ENCODE measurements at regions not wholly inside any gene's neighbourhood (a gene's known extent, or its start where the extent isn't known, plus 50 kb on each side); places are given as distances from the start of the nearest gene placed in this dataset.

DNA sequence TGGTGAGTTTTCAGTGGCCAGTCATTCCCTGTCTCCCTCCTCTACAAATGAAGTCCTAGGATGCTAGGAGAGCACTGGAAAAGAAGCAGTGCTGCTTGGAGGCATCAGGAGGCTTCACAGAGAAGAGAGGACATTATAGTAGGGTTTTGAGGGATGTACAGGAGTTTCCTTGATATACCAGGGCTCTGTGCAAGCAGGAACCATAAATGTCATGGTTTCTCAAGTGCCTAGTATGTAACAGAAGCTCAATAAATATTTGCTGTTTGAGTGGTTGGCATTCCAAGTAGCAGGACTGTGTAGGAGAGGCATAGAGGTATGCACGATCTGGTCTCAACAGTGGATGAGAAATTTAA lies 133.5 kb upstream of the WNT4 start:
- H3K9me3 ChIP-seq (ENCODE audit: insufficient read depth, low read depth), result no peaks in the 10 kb centered on the region; the same call in 1 of the 2 replicates
- no peaks in the 10 kb centered on the region for H3K27me3 ChIP-seq (ENCODE audit: insufficient read depth, low read depth)
- H3K79me2 ChIP-seq (ENCODE audit: low read depth), result no peaks in the 10 kb centered on the region
- peaks cover 19% of the 10 kb centered on the region; the same call in 1 of the 2 replicates for H3F3A ChIP-seq (ENCODE audit: insufficient read depth, low read depth)
- intact Hi-C loops (cut with micrococcal nuclease; ENCODE audit: unreplicated experiment), result loop anchor here (10.0 kb wide), 1 partner anchor 138 kb away; no protein-coding TSS in a partner anchor
- CTCF ChIA-PET, result no interaction called here
- no peak overlapping the region for H3K4me3 ChIP-seq
- H4K20me1 ChIP-seq (ENCODE audit: insufficient read depth), result no peaks in the 10 kb centered on the region
- H3K4me2 ChIP-seq, result peak overlapping the region; percentile 74
- TF ChIP-seq EZH2 (IDR thresholded peaks at IDR 0.05; ENCODE audit: low read depth), result no peak
- TF ChIP-seq, protein P1, sequence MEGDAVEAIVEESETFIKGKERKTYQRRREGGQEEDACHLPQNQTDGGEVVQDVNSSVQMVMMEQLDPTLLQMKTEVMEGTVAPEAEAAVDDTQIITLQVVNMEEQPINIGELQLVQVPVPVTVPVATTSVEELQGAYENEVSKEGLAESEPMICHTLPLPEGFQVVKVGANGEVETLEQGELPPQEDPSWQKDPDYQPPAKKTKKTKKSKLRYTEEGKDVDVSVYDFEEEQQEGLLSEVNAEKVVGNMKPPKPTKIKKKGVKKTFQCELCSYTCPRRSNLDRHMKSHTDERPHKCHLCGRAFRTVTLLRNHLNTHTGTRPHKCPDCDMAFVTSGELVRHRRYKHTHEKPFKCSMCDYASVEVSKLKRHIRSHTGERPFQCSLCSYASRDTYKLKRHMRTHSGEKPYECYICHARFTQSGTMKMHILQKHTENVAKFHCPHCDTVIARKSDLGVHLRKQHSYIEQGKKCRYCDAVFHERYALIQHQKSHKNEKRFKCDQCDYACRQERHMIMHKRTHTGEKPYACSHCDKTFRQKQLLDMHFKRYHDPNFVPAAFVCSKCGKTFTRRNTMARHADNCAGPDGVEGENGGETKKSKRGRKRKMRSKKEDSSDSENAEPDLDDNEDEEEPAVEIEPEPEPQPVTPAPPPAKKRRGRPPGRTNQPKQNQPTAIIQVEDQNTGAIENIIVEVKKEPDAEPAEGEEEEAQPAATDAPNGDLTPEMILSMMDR (conservative IDR thresholded peaks at IDR 0.05), result no peak
- POLR2A ChIA-PET (ENCODE audit: unreplicated experiment), result no interaction called here
- no peaks in the 10 kb centered on the region for H3K9me2 ChIP-seq (ENCODE audit: insufficient read depth)
- no TSS peak for BruUV-seq (replicated peaks)
- no peak overlapping the region for H2AFZ ChIP-seq
- H3K4me1 ChIP-seq (replicated peaks; ENCODE audit: insufficient read depth), result peaks cover 41% of the 10 kb centered on the region
- peak overlapping the region; percentile 86; the same call in 1 of the 2 replicates for H3K27ac ChIP-seq
- DNase-seq, result no peak
- H3K36me3 ChIP-seq (ENCODE audit: low read depth), result no peaks in the 10 kb centered on the region

DNA sequence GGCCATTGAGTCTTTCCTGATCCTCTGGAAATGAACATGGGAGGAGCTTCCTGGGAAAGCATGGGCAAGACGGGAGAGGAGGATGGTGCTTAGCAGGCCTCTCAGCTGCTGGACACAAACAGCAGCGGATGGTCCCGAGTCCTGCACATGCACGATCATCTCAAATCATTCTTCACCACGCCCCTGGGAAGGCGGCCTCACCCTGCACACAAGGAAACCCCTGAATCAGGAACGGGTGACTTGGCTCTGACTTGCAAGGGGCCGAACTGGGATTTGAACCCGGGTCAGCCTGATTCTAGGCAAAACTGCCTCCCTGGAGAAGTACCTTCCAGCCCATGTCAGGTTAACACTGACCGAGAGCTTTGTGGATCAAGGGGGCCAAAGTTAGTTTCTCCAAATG lies 134.8 kb upstream of the WNT4 start:
- BruUV-seq (replicated peaks), result no TSS peak
- H3K4me3 ChIP-seq, result no peak overlapping the region
- ChIA-PET POLR2A (ENCODE audit: unreplicated experiment) (no interaction called here), CTCF (no interaction called here)
- no peaks in the 10 kb centered on the region for H3K27me3 ChIP-seq (ENCODE audit: insufficient read depth, low read depth)
- H4K20me1 ChIP-seq (ENCODE audit: insufficient read depth), result no peaks in the 10 kb centered on the region
- H3F3A ChIP-seq (ENCODE audit: insufficient read depth, low read depth), result peaks cover 19% of the 10 kb centered on the region; the same call in 1 of the 2 replicates
- no peak for DNase-seq
- TF ChIP-seq EZH2 (IDR thresholded peaks at IDR 0.05; ENCODE audit: low read depth), result no peak
- TF ChIP-seq, protein P1 (conservative IDR thresholded peaks at IDR 0.05), result no peak
- H3K9me3 ChIP-seq (ENCODE audit: insufficient read depth, low read depth), result no peaks in the 10 kb centered on the region; the same call in 1 of the 2 replicates
- no peaks in the 10 kb centered on the region for H3K79me2 ChIP-seq (ENCODE audit: low read depth)
- H2AFZ ChIP-seq, result no peak overlapping the region
- H3K4me2 ChIP-seq, result no peak overlapping the region
- no peaks in the 10 kb centered on the region for H3K9me2 ChIP-seq (ENCODE audit: insufficient read depth)
- peaks cover 40% of the 10 kb centered on the region for H3K4me1 ChIP-seq (replicated peaks; ENCODE audit: insufficient read depth)
- intact Hi-C loops (cut with micrococcal nuclease; ENCODE audit: unreplicated experiment), result loop anchor here (10.0 kb wide), 1 partner anchor 137 kb away; no protein-coding TSS in a partner anchor
- H3K36me3 ChIP-seq (ENCODE audit: low read depth), result no peaks in the 10 kb centered on the region
- H3K27ac ChIP-seq, result no peak overlapping the region

DNA sequence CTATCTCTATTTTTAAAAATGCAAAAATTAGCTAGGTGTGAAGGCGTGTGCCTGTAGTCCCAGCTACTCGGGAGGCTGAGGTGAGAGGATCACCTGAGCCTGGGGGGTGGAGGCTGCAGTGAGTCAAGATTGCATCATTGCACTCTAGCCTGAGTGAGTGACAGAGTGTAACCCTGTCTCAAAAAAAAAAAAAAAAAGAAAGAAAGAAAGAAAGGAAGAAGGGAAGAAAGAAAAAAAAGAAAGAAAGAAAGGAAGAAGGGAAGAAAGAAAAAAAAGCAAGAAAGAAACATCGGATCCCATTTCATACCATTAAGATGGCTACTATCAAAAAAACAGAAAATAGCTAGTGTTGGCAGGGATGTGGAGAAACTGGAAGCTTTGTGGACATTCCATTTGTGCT lies 136.8 kb upstream of the WNT4 start:
- CTCF ChIA-PET, result no interaction called here
- peaks cover 11% of the 10 kb centered on the region; the same call in 1 of the 2 replicates for H3F3A ChIP-seq (ENCODE audit: insufficient read depth, low read depth)
- no peak overlapping the region for H3K27ac ChIP-seq
- no peak overlapping the region for H3K4me2 ChIP-seq
- no peaks in the 10 kb centered on the region for H3K27me3 ChIP-seq (ENCODE audit: insufficient read depth, low read depth)
- no peak overlapping the region for H2AFZ ChIP-seq
- no peaks in the 10 kb centered on the region for H4K20me1 ChIP-seq (ENCODE audit: insufficient read depth)
- intact Hi-C loops (cut with micrococcal nuclease; ENCODE audit: unreplicated experiment), result loop anchor here (10.0 kb wide), 1 partner anchor 135 kb away; no protein-coding TSS in a partner anchor
- POLR2A ChIA-PET (ENCODE audit: unreplicated experiment), result no interaction called here
- H3K9me3 ChIP-seq (ENCODE audit: insufficient read depth, low read depth), result no peaks in the 10 kb centered on the region; the same call in 1 of the 2 replicates
- DNase-seq, result no peak
- no peak for TF ChIP-seq EZH2 (IDR thresholded peaks at IDR 0.05; ENCODE audit: low read depth)
- TF ChIP-seq, protein P1 (conservative IDR thresholded peaks at IDR 0.05), result no peak
- H3K4me1 ChIP-seq (replicated peaks; ENCODE audit: insufficient read depth), result peaks cover 19% of the 10 kb centered on the region
- H3K9me2 ChIP-seq (ENCODE audit: insufficient read depth), result no peaks in the 10 kb centered on the region
- no peaks in the 10 kb centered on the region for H3K79me2 ChIP-seq (ENCODE audit: low read depth)
- BruUV-seq (replicated peaks), result no TSS peak
- no peaks in the 10 kb centered on the region for H3K36me3 ChIP-seq (ENCODE audit: low read depth)
- no peak overlapping the region for H3K4me3 ChIP-seq

All from PC-9 (cell line).